NCI-H446 (cell line): ENCODE measurements at regions not wholly inside any gene's neighbourhood (a gene's known extent, or its start where the extent isn't known, plus 50 kb on each side); places are given as distances from the start of the nearest gene placed in this dataset.

Source experiments
- DNase-seq, 2 experiments: peaks; one replicate each; lab custom pipeline; 2025; lab: John Stamatoyannopoulos, UW

DNA sequence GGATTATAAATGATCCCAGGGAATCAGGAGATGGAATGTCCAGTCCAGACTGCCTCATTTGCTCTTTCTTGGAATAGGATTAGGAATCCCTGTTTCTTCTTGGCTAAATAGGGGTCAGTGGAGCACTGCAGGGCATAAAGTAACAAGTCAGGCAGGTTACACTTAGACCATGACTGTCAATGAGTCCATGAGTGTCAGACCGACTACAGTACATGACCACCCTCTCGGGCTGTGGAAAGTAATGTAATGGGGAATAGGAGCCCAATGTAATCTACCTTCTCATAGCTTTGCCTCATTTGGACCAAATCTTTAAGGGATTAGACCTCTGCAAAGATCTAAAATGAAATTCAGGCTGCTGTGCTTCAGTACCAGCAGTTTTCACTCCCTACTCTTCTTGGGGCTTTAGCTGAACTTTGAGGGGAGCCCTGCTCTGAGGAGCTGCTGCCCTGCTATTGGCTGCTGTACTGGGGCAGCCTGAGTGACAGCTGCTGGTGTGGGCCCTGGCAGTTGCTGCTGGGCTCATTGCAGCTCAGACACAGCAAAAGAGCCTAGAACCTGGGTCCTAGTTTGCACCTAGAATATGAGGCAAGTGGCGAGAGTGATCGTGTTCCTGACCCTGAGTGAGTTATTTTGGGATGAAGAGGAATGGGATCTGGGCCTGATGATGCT is 62.2 kb upstream of the OR4E1 start:
- DNase-seq = no peak

DNA sequence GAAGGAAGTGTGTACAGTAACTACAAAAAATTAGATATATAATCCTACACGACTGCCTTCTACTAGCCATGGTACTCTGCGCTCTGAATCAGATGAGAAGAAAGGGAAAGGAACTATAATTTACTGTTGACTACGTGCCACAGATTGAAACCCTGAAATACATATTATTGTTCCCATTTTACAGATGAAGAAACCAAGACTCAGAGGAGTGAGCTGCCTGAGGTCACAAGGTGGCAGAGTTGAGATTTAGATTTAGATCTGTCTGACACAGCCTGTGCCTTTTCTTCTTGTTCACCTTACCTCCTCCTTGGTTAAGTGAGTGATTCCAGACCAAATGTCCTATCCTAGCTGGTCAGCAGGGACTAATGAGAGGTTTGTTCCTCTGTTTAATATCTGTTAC is 61.6 kb upstream of the OR4E1 start:
- no peak for DNase-seq

DNA sequence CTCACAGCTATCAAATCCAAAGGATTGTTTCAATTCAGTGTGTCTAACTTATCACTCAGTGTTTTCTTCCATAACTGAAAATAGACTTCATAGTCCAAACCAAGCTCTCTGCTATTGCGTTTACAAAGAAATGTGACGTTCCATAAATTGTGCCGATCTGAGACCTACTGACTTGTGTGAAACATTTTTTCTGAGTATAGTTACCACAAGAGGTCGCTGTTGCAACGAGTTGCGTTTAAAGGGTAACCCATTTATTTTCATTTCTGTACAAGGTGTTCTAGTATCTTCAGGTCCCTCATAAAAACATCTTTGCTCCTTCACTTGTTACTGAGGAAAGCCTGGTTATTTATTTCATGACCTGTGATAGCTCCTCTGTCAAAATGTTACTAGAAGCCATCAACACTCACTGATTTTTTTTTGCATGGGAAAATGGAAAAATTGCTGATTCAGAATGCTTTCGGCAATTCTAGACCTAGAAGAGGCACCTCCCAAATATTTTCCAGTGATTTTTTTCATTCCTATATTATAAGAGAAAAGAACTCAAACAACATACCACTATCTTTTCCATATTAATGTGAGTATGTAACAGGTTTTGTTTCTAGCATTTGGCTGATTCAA is 60.9 kb upstream of the OR4E1 start:
- peak; percentile 51 to 76 for DNase-seq

DNA sequence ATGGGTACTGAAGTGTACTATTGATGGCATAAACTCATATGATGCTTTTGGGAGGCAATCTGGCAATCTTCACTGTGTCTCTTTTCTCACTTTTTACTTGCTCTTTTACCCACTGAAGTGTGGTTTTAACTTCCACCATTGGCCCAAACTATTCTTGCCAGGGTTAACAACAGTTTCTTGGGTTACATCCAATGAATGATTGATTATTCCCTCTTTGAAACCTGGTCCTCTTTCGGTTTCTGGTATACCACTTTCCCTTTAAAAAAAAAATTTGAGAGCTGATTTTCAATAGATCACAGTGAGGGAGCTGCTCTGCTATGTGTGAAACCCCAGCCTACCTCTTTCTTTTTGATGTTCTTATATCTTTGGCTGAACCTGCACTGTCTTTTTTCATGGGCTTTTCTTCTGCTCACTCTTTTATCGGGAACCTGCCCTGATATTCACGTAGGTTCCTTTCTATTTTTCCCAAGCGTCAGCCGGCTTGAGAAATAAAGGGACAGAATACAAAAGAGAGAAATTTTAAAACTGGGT is 56.1 kb upstream of the OR4E1 start:
- DNase-seq = no peak

DNA sequence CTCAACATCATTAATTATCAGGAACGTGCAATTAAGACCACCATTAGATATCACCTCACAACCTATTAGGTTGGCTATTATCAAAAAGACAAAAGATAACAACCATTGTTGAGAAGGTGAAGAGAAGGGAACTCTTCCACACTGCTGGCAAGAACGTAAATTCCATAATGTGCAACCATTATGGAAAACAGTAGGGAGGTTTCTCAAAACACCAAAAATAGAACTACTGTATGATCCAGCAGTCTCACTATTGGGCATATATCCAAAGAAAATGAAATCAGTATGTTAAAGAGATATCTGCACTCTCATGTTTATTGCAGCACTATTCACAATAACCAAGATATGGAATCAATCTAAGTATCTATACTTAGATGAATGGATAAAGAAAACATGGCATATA is 51.6 kb upstream of the OR4E1 start:
- DNase-seq = no peak

DNA sequence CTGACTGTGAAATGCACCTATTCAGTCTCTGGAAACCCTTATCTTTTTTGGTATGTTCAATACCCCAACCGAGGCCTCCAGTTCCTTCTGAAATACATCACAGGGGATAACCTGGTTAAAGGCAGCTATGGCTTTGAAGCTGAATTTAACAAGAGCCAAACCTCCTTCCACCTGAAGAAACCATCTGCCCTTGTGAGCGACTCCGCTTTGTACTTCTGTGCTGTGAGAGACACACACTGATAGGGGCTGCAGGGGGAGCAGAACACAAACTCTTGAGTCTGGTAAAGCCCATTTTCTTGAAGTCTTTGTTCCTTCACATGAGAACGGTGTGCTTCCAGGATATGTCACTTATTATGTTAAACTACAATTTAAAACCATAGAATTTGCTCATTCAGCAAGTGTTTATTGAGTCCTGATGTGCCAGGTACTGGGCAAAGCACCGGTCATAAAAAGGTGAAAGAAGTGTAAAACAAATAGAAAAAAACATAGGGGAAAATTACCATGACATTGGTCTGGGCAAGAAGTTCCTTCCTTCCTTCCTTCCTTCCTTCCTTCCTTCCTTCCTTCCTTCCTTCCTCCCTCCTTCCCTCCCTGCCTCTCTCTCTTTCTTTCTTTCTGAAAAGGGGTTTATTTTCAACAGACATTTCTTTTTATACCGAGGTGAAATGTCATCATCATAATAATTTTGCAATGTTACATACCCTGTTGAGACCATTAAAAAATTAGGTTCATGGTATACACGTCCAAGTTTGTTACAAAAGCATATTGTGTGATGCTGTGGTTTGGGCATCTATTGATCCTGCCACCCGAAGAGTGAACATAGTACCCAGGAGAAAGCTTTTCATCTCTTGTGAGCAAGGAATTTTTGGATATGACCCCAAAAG is 50.7 kb upstream of the OR4E1 start:
- DNase-seq = no peak

DNA sequence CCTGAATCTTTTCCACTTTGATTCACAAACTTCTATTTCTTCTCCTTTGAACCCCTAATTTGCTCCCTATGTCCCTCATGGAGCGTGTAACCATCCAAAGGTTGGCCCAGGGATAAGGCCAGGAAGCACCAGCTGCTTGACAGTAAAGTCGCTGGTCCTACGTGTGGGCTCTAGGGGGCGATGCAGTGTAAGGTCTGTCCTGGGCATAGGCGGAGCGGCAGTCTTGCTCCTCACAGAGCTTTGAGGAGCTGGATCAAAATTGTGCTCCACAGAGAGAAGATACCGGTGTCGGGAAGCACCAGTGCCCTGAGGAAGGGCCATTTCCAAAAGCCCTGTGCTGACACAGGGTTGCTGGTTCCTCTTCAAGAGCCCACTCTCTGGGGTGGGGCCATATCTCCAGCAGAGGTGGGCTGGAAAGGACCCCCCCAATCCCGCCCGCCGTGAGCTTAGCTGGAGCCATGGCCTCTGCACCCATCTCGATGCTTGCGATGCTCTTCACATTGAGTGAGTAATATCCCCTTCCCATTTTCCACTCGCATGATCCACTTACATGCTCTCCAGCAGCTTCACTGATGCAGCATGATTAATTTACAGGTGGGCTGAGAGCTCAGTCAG is 49.9 kb upstream of the OR4E1 start:
- DNase-seq = peak in 1 of 2 experiments; percentile 45
